IPS-NIHi11 (cell line): ENCODE measurements at regions not wholly inside any gene's neighbourhood (a gene's known extent, or its start where the extent isn't known, plus 50 kb on each side); places are given as distances from the start of the nearest gene placed in this dataset.
"Not testable (repeated sequence)": the region's sequence is repeated elsewhere in the genome, so short reads cannot be mapped to it uniquely, and the experiment has no call there.

Source experiments
- DNase-seq: peaks from one replicate; pipeline ENCODE4 v3.0.0; 2012; ENCODE audit warnings: mixed read lengths, low spot score

DNA sequence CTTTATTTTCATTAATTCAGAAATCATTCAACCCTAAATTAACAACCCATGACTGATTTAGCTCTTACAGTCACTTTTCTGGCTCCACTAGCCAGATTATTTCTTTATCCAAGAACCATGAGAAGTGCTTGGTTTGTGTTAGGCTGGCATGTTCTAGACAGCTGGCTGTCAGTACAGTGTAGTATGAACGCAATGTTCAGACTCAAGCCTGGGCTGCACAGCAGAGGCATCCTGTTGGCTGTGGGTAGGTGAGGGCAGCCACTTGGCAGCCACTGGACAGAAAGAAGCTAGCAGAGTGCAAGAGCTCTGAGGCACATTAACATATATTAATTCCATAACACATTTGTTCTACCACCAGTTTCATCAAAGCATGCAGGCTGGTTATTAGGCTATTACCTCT lies 522.9 kb upstream of the FSHR start:
- no peak for DNase-seq

- DNase-seq = no peak
Observed at GRCh38 chr2:49664827-49665226, 510.5 kb upstream of the FSHR start.

- DNase-seq = no peak
Observed at GRCh38 chr2:49661809-49662208, 507.5 kb upstream of the FSHR start.

GRCh38 chr2:49656853-49657252 lies 502.5 kb upstream of the FSHR start:
- no peak for DNase-seq

DNA sequence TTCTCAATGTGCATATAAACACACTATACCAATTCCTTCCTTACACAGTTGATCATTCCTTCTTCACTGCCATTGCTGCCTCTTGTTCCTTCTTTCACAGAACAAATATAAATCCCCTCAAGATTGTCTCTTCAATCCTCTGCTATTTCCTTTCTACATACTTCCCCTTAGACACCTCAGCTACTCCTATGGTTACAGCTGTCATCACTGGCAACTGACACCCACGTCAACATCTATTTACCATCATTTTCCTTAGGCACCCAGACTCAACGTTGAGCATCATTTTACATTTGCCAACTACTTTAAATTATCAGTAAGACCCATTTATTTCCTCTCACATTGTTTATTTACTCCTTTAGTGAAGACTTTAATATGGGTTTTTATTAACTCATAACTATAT lies 488.8 kb upstream of the FSHR start:
- no peak for DNase-seq

DNA sequence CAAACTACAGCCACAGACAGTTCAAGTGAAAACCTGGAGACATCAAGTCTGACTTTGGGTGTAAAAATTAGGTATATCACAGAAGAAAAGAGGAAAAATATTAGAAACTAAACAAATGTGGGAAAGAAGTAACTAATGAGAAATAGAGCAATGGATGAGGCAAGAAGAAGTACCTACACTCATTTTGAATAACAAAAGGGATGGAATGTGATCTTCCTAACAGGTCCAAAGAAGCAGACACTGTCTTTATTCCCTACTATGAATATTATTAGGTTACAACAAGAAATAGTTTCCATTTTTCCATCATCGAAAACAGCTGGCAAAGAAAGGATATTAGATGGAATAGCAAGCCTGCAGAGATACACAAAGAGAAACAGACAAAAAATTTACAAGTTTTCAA lies 486.3 kb upstream of the FSHR start:
- DNase-seq = peak; percentile 11

DNA sequence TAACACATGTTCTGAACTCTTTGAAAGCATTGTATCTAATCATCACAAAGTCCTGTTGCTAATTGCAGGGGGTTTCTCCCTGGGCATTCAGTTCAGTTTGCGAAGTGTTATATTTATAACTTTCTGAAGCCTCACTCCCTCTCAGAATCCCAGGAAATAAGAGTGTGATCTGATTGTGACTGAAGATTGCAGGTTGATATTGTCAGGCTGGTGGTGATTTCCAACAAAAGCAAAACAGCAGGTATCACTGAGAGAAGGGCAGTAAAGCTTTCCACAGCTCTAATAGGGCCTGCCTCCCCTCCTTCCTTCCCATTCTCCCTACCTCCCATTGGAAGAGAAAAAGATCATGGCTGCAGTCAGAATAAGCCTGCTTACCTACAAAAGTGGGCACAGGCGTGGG lies 466.7 kb upstream of the FSHR start:
- peak; percentile 3 for DNase-seq

- peak; percentile 24 for DNase-seq
Observed at GRCh38 chr2:49619804-49620203, 465.5 kb upstream of the FSHR start.

GRCh38 chr2:49618491-49618890 lies 464.2 kb upstream of the FSHR start:
- DNase-seq = no peak

DNA sequence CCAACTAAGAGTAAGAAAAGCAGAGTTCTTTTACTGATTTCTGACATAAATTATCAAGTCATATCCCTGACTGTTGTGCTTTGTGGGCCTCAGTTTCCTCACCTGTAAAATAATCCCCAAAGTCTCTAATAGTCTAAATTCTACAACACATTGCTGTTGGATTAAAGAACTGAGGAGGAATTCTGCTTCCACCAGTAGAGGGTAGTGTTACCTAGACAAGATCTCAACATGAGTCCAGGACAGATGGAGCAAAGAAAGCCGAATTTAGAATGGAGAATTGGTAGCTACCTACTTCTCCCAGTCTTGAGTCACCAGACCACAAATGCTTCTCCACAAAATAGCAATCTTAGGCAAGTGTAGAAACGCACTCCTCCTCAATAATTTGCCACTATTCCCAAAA lies 462.5 kb upstream of the FSHR start:
- peak; percentile 33 for DNase-seq

DNA sequence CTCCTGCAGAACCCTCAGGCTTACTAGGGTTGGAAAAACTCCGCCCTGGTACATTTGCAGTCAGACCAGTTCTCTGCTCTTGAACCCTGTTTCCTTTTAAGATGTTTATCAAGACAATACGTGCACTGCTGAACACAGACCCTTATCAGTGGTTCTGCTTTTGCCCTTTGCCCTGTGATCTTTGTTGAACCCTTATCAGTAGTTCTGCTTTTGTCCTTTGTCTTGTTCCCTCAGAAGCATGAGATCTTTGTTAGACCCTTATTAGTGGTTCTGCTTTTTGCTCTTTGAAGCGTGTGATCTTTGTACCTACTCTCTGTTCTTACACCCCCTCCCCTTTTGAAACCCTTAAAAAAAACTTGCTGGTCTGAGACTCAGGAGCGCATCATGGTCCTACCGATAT lies 457.5 kb upstream of the FSHR start:
- DNase-seq = not testable (repeated sequence)

- no peak for DNase-seq
Observed at GRCh38 chr2:49600524-49600923, 446.2 kb upstream of the FSHR start.

GRCh38 chr2:49598231-49598630 lies 443.9 kb upstream of the FSHR start:
- DNase-seq = no peak

DNA sequence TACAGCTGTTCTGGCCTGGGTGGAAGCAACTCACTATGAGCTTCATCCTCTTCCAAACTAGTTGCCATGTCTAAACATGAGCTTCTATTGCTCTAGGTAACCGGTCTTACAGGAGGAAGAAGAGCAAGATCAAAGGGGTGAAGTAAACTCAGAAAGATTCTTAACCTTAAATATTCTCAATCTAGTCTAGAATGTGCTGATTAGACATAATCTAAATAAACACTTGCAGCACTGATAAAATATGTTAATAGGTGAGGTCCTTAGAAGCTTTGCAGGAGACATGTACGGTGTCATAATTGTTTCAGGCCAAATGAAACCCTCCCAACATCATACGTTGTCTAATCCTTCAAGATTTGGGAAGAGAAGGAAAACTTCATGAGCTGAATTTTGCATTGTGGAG lies 431.6 kb upstream of the FSHR start:
- DNase-seq = no peak

DNA sequence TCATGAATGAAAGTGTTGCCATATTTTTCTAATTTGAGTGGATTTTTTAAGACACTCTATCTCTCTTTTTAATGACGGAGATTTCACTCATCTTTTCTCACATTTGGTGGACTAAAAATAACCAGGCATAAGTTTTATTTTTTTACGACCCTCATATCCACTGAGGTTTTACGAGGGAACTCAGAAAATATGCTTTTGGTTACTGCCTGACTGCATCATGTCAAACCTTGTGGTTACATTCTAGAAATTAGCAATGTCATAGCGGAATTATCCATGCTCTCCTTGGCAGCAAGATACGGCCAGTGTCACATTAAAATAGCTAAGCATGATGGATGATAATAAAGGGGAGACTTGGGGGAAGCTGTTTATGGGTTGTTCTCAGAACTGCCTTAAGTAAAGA lies 428.6 kb upstream of the FSHR start:
- DNase-seq = no peak

- DNase-seq = no peak
Observed at GRCh38 chr2:49577041-49577440, 422.7 kb upstream of the FSHR start.

DNA sequence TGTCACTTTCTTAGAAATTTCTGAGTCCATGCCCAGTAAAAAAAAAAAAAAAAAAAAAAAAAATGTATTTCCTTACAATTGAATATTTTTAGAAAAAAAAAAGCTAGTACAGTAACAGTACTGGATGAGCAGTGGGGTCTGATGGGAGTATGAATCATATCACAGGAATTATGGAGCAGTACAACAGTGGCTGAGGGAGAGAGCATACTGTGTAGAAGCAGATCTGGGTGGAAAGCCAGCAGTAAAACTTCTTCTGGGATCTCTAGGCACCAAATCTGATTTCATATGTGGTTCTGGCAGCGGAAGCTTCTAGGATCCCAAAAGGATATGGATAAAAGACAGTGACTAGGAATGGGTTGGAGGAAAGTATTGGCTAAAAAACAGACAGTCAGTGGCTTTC lies 414.9 kb upstream of the FSHR start:
- no peak for DNase-seq

DNA sequence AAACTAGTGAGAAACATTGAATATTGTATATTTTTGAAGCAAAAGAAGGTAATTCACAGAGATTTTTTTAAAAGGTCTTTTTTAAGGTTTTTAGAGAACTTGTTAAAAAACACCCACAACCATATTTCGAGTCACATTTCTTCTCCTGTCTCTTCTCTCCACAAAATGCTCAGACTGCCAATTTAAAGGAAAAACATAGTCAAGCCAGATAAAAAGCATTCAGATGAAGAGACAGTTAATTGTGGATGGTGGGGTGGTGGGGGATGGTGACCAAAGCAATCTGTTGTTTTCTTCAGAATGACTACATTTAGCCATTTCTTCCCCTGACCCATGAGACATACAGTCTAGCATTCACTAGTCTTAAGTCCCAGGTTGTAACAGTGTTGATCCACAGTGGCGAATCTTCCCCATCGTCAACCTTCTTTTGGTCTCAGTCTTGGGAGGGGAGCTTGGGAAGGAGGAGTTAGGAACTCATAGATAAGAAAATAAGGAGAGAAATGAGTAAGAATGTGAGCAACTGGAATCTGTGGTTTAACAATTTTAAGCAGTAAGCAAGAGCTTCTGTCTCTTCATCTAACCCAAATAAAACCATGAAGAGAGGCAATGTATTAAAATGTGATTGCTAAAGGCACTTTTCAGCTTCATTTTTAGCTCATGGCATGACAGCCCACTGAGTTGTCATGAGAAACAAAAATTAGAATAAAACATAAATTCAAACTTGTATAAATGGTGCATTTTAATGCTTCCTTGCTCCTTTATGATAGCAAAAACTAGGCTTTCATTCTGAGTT lies 413.7 kb upstream of the FSHR start:
- DNase-seq = no peak

- no peak for DNase-seq
Observed at GRCh38 chr2:49567021-49567420, 412.7 kb upstream of the FSHR start.

GRCh38 chr2:49553658-49554057 lies 399.3 kb upstream of the FSHR start:
- DNase-seq = no peak

- no peak for DNase-seq
Observed at GRCh38 chr2:49532702-49533101, 378.4 kb upstream of the FSHR start.

GRCh38 chr2:49515996-49516782 lies 361.9 kb upstream of the FSHR start:
- DNase-seq = no peak

- no peak for DNase-seq
Observed at GRCh38 chr2:49514201-49514600, 359.9 kb upstream of the FSHR start.

- peak; percentile 74 for DNase-seq
Observed at GRCh38 chr2:49490710-49491109, 336.4 kb upstream of the FSHR start.
